ENCODE measurements at regions not wholly inside any gene's neighbourhood (a gene's known extent, or its start where the extent isn't known, plus 50 kb on each side); places are given as distances from the start of the nearest gene placed in this dataset.

- no peaks in the 10 kb centered on the region for H4K20me1 ChIP-seq (replicated peaks; ENCODE audit: control insufficient read depth, extremely low read depth, insufficient read depth, low read length)
- intact Hi-C loops (cut with micrococcal nuclease), result no loop called here
- no peak overlapping the region for H3K9ac ChIP-seq (replicated peaks; ENCODE audit: extremely low read depth, insufficient read depth, low read length)
- no peaks in the 10 kb centered on the region for H3K36me3 ChIP-seq (ENCODE audit: control insufficient read depth in 2 of 2, extremely low read depth in 1 of 2, insufficient read depth in 2 of 2, low read length in 2 of 2)
- H3K9me1 ChIP-seq (replicated peaks; ENCODE audit: control insufficient read depth, extremely low read depth, insufficient read depth, low read length), result no peaks in the 10 kb centered on the region
- dilution Hi-C loops (cut with MboI; ENCODE audit: extremely low pct_ligation_motif_present, low sequenced_read_pairs), result no loop called here
- ChIA-PET POLR2A (no interaction called here), CTCF (interaction anchor here (1.3 to 1.7 kb wide), 2 partner anchors 8 to 31 kb away, joined by 4 to 10 read pairs; no protein-coding TSS in a partner anchor)
- peaks cover 7 to 9% of the 10 kb centered on the region in 2 experiments for H3K27me3 ChIP-seq (ENCODE audit: control insufficient read depth in 2 of 2, insufficient read depth in 2 of 2, low read length in 2 of 2)
- no peak overlapping the region for H3K27ac ChIP-seq (ENCODE audit: insufficient read depth, low read depth, low read length)
- DNase-seq (ENCODE audit: low read depth, low spot score) (no peak), FAIRE-seq (no peak)
- no peaks in the 10 kb centered on the region for H3K79me2 ChIP-seq (ENCODE audit: control insufficient read depth, insufficient read depth, low read length)
- no peak overlapping the region for H3K4me3 ChIP-seq (replicated peaks in 1 of 3; ENCODE audit: insufficient read depth in 1 of 3, low read depth in 1 of 3, low read length in 3 of 3)
- H2AFZ ChIP-seq (ENCODE audit: low read depth, low read length), result no peak overlapping the region
- no peak overlapping the region for H3K4me2 ChIP-seq (ENCODE audit: insufficient read depth, low read length)
- no peaks in the 10 kb centered on the region for H3K9me3 ChIP-seq (replicated peaks; ENCODE audit: control insufficient read depth, insufficient read depth, low read length)
- no peaks in the 10 kb centered on the region for H3K4me1 ChIP-seq (ENCODE audit: control insufficient read depth, extremely low read depth, insufficient read depth, low read length)
- no TSS peak for BruUV-seq (replicated peaks)
- TF ChIP-seq JUN (IDR thresholded peaks at IDR 0.05; ENCODE audit: borderline replicate concordance, insufficient read depth, insufficient read length, low read depth) (no peak), MAX (IDR thresholded peaks at IDR 0.05; ENCODE audit: insufficient read depth, insufficient read length) (no peak), MYC (IDR thresholded peaks at IDR 0.05; ENCODE audit: low read depth, low read length) (no peak), FOS (IDR thresholded peaks at IDR 0.05; ENCODE audit: borderline replicate concordance, insufficient read depth, low read length) (no peak), EZH2 (IDR thresholded peaks at IDR 0.05; ENCODE audit: borderline replicate concordance, low read depth, low read length, severe bottlenecking) (no peak), POLR2AphosphoS5 (IDR thresholded peaks at IDR 0.05; ENCODE audit: insufficient read depth, low read depth, low read length) (no peak), GATA2 (IDR thresholded peaks at IDR 0.05; ENCODE audit: insufficient read depth, insufficient read length, low read depth, low read length) (no peak)
- TF ChIP-seq, protein P1, sequence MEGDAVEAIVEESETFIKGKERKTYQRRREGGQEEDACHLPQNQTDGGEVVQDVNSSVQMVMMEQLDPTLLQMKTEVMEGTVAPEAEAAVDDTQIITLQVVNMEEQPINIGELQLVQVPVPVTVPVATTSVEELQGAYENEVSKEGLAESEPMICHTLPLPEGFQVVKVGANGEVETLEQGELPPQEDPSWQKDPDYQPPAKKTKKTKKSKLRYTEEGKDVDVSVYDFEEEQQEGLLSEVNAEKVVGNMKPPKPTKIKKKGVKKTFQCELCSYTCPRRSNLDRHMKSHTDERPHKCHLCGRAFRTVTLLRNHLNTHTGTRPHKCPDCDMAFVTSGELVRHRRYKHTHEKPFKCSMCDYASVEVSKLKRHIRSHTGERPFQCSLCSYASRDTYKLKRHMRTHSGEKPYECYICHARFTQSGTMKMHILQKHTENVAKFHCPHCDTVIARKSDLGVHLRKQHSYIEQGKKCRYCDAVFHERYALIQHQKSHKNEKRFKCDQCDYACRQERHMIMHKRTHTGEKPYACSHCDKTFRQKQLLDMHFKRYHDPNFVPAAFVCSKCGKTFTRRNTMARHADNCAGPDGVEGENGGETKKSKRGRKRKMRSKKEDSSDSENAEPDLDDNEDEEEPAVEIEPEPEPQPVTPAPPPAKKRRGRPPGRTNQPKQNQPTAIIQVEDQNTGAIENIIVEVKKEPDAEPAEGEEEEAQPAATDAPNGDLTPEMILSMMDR (IDR thresholded peaks at IDR 0.05; ENCODE audit: extremely low read depth in 1 of 2, insufficient read depth in 1 of 2, low read depth in 1 of 2, low read length in 2 of 2), result no peak
Observed at GRCh38 chr22:22164541-22165272, 79.9 kb upstream of the VPREB1 start.

Data from endothelial cell of umbilical vein (primary cell).